ENCODE measurements at regions not wholly inside any gene's neighbourhood (a gene's known extent, or its start where the extent isn't known, plus 50 kb on each side); places are given as distances from the start of the nearest gene placed in this dataset.

DNA sequence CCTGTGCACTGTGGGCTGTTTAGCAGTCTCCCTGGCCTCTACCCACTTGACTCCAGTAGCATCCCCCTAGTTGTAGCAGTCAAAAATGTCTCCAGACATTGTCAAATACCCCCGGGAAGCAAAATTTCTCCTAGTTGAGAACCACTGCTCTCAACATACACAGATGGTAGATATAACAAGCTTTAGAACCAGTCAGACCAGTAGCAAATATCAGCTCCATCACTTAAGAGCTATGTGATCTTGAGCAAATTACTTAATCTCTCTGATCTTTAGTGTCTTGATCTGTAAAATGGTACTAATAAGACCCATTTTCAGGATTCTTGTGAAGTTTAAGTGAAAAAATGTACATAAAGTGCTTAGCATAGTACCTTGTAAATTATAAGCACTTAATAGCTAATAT is 96.2 kb downstream of the DUSP6 start:
- no peak overlapping the region for H3K27ac ChIP-seq
- no peak for TF ChIP-seq CTCF (conservative IDR thresholded peaks at IDR 0.05)

- TF ChIP-seq CTCF (conservative IDR thresholded peaks at IDR 0.05) = no peak
- peak overlapping the region; percentile 24 for H3K27ac ChIP-seq
Observed at GRCh38 chr12:89253488-89253887, 98.8 kb downstream of the DUSP6 start.

DNA sequence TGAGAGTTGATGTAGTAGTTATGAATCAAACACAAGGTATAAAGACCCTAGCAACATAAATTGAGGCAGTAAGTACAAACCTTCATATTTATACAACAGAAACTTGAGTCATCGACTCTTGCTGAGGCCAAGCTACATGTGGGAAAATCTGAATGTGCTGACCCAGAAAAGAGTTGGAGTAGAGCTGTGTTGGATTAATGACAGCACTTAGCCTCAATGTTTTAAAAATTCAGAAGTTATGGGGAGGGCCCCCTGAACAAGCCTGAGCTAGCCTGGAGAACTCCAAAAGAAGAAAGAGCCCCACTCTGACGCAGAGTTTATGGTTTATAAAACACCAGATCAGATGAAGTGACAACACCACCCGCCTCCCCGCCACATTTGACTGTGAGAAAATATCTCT is 100.0 kb downstream of the DUSP6 start:
- TF ChIP-seq CTCF (conservative IDR thresholded peaks at IDR 0.05) = no peak
- no peak overlapping the region for H3K27ac ChIP-seq

DNA sequence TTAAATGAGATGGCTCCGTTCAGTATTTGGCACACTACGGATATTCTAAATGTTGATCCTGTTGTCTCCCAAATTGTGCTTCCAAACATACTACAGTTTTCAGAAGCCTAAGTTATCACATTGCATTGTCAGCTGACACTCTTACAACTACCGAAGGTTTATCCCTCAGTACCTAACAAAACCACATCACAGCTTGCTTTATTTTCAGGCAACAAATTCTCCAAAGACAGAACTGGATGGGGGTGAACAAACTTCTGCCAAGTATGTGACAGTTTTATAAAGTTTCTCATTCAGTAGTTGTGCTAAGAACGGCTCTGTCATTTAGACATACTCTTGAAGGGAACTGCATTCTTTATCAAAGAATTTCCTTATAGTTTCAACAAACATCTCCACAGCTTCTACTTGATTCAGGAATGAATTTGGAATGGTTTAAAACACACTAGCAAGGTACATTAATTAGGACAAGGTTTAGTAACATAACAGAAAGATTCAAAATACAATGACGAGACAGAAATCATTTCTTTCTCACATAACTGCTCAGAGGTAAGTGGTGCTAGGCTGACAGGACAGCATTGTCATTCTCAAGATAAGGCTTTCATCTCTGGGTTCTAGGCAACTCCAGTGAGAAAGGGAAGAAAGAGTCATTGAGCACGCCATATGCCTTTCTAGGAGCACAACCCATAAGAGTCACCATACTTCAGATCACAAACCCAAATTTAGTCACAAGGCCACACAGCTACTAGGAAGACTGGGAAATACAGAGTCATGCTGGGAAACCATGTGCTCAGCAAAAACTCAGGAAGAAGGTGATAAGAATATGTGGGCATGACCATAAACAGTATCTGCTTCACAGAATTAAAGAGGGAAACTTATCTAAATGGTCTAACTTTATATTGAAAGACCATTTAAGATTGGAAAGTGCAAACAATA is 100.7 kb downstream of the DUSP6 start:
- TF ChIP-seq CTCF (conservative IDR thresholded peaks at IDR 0.05) = no peak
- no peak overlapping the region for H3K27ac ChIP-seq

- no peak overlapping the region for H3K27ac ChIP-seq
- no peak for TF ChIP-seq CTCF (conservative IDR thresholded peaks at IDR 0.05)
Observed at GRCh38 chr12:89250636-89251035, 101.7 kb downstream of the DUSP6 start.

GRCh38 chr12:89250213-89250612 is 102.1 kb downstream of the DUSP6 start:
- H3K27ac ChIP-seq = no peak overlapping the region
- TF ChIP-seq CTCF (conservative IDR thresholded peaks at IDR 0.05) = no peak

- TF ChIP-seq CTCF (conservative IDR thresholded peaks at IDR 0.05) = no peak
- H3K27ac ChIP-seq = no peak overlapping the region
Observed at GRCh38 chr12:89247967-89248366, 104.3 kb downstream of the DUSP6 start.

Measured in VCaP (cell line).